ENCODE measurements at regions not wholly inside any gene's neighbourhood (a gene's known extent, or its start where the extent isn't known, plus 50 kb on each side); places are given as distances from the start of the nearest gene placed in this dataset.

- H3K4me3 ChIP-seq (ENCODE audit: low read depth, low read length), result no peak overlapping the region
- no peak for TF ChIP-seq CTCF (IDR thresholded peaks at IDR 0.05; ENCODE audit: insufficient read depth, low read length)
- no peak for DNase-seq (ENCODE audit: low read depth)
Measured at GRCh38 chr3:194218646-194219453, 82.9 kb downstream of the HES1 start.

DNA sequence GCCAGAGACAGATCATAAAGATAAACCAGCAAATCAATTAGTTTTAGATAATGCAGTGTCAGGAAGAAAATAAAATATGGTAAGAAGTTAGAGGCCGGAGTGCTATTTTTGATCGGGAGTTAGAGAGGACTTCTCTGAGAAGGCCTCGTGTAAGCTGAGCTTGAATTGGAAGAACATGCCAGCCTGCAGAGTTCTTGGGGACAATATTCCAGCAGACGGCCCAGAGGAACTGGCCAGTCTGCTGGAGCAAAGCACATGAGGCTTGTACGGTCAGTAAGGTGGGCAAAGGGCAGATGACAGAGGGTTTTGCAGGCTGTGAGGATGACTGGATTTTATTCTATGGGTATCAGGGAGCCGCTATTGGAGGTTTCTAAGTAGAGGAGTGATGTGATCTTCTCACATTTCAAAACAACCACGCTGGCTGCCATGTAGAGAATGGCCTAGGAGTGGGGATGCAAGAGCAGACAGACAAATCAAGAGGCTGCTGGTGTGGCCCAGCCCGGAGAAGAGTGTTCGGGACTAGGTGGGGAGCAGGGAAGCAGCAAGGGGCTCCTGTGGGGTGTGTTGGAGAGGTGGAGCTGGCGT lies 84.0 kb downstream of the HES1 start:
- no peak overlapping the region for H3K4me3 ChIP-seq (ENCODE audit: low read depth, low read length)
- TF ChIP-seq CTCF (IDR thresholded peaks at IDR 0.05; ENCODE audit: insufficient read depth, low read length), result no peak
- no peak for DNase-seq (ENCODE audit: low read depth)

- H3K4me3 ChIP-seq (ENCODE audit: low read depth, low read length), result no peak overlapping the region
- no peak for DNase-seq (ENCODE audit: low read depth)
- TF ChIP-seq CTCF (IDR thresholded peaks at IDR 0.05; ENCODE audit: insufficient read depth, low read length), result no peak
Measured at GRCh38 chr3:194220901-194221326, 85.0 kb downstream of the HES1 start.

- H3K4me3 ChIP-seq (ENCODE audit: low read depth, low read length), result no peak overlapping the region
- DNase-seq (ENCODE audit: low read depth), result no peak
- no peak for TF ChIP-seq CTCF (IDR thresholded peaks at IDR 0.05; ENCODE audit: insufficient read depth, low read length)
Measured at GRCh38 chr3:194221336-194221735, 85.4 kb downstream of the HES1 start.

DNA sequence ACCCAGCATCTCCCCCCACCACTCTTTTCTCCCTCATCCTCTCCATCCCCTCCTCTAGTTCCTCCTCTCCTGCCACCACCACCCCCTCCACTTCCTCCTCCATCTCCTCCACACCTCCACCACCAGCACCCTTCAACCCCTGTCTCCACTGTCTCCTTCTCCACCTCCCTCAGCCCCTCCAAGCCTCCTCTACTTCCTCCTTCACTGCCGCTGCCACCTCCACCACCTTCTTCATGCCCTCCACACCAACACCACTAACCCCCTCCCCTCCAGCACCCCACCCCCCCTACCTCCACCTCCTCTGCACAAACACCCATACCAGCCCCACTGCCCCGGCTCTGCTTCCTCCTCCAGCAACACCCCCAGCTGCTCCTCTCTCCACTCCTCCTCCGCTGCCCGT lies 88.0 kb downstream of the HES1 start:
- no peak for DNase-seq (ENCODE audit: low read depth)
- no peak for TF ChIP-seq CTCF (IDR thresholded peaks at IDR 0.05; ENCODE audit: insufficient read depth, low read length)
- no peak overlapping the region for H3K4me3 ChIP-seq (ENCODE audit: low read depth, low read length)

GRCh38 chr3:194224471-194225417 lies 88.8 kb downstream of the HES1 start:
- TF ChIP-seq CTCF (IDR thresholded peaks at IDR 0.05; ENCODE audit: insufficient read depth, low read length), result no peak
- no peak overlapping the region for H3K4me3 ChIP-seq (ENCODE audit: low read depth, low read length)
- no peak for DNase-seq (ENCODE audit: low read depth)
